ENCODE measurements at regions not wholly inside any gene's neighbourhood (a gene's known extent, or its start where the extent isn't known, plus 50 kb on each side); places are given as distances from the start of the nearest gene placed in this dataset.

DNA sequence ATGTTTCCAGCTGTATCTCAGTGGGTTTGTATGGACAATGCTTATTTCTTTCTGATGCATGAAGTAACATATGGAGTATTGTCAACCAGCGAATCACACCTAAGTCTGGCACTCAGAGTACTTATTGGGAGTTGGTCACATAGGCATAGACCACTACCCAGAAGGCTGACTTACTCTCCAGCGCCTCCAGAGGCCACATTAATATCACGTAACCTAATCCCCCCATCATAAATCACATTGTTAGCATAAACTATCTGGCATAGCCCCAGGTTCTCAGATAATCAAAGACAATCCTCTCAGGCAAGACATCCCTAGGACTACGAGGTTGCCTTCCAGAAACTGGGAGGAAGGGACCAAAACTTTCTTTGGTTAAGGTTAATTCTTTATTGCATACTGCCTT lies 560.5 kb upstream of the PABPC4L start:
- no peak overlapping the region for H3K4me3 ChIP-seq (replicated peaks; ENCODE audit: low read depth, low read length)
- no peak for TF ChIP-seq CTCF (IDR thresholded peaks at IDR 0.05; ENCODE audit: low read depth, low read length, missing control alignments)
- no peak for DNase-seq (ENCODE audit: extremely low read depth, low read depth)

GRCh38 chr4:134756421-134756820 lies 554.8 kb upstream of the PABPC4L start:
- H3K4me3 ChIP-seq (replicated peaks; ENCODE audit: low read depth, low read length): no peak overlapping the region
- DNase-seq (ENCODE audit: extremely low read depth, low read depth): no peak
- no peak for TF ChIP-seq CTCF (IDR thresholded peaks at IDR 0.05; ENCODE audit: low read depth, low read length, missing control alignments)

DNA sequence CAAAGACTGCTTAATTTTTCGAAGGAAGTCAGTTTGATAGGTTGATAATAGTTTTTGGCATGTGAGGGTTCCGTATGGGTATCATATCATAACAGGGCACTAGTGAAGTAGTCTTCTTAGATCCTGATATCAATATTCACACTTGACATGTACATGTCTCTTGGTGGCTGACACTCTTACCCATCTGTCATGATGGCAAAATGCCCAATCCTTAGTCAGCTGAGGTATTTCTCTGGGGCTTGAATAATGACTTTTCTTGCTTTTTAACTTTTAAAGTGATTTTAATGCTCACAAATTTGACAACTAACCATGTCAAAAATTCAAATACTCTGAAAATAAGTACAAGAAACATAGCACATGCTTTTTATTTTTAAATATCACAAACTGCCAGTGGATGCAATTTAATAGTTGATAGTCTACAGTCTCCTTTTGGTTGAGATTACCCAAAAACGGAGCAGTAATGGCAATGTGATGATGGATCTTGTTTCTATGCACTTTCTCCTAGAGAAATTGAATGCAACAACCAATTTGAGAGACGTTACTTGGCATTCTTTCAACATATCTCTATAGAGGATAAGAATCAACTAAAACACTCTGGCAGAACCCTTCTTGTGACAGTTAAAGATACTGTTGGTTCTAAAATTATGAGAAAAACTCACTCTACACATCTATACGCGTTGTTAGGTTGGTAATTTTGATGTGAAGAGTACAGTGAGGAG lies 552.9 kb upstream of the PABPC4L start:
- no peak for TF ChIP-seq CTCF (IDR thresholded peaks at IDR 0.05; ENCODE audit: low read depth, low read length, missing control alignments)
- DNase-seq (ENCODE audit: extremely low read depth, low read depth): no peak

GRCh38 chr4:134753390-134753789 lies 551.8 kb upstream of the PABPC4L start:
- no peak for TF ChIP-seq CTCF (IDR thresholded peaks at IDR 0.05; ENCODE audit: low read depth, low read length, missing control alignments)
- no peak overlapping the region for H3K4me3 ChIP-seq (replicated peaks; ENCODE audit: low read depth, low read length)
- no peak for DNase-seq (ENCODE audit: extremely low read depth, low read depth)

More for the DNA sequence above, 552.9 kb upstream of the PABPC4L start:
- H3K4me3 ChIP-seq (replicated peaks; ENCODE audit: low read depth, low read length): no peak overlapping the region

- DNase-seq (ENCODE audit: extremely low read depth, low read depth): no peak
- no peak for TF ChIP-seq CTCF (IDR thresholded peaks at IDR 0.05; ENCODE audit: low read depth, low read length, missing control alignments)
These were observed 545.7 kb upstream of the PABPC4L start for GRCh38 chr4:134747108-134747805.

GRCh38 chr4:134740290-134740689 lies 538.7 kb upstream of the PABPC4L start:
- H3K4me3 ChIP-seq (replicated peaks; ENCODE audit: low read depth, low read length): no peak overlapping the region
- no peak for TF ChIP-seq CTCF (IDR thresholded peaks at IDR 0.05; ENCODE audit: low read depth, low read length, missing control alignments)
- no peak for DNase-seq (ENCODE audit: extremely low read depth, low read depth)

More at GRCh38 chr4:134747108-134747805, 545.7 kb upstream of the PABPC4L start:
- no peak overlapping the region for H3K4me3 ChIP-seq (replicated peaks; ENCODE audit: low read depth, low read length)

Measured in HFF-Myc (cell line).